Stromal cell of bone marrow (primary cell): ENCODE measurements at regions not wholly inside any gene's neighbourhood (a gene's known extent, or its start where the extent isn't known, plus 50 kb on each side); places are given as distances from the start of the nearest gene placed in this dataset.

ENCODE experiments used
- DNase-seq: peaks from one replicate; pipeline ENCODE4 v3.0.0-alpha.2; 2012; ENCODE audit warnings: low read depth

DNA sequence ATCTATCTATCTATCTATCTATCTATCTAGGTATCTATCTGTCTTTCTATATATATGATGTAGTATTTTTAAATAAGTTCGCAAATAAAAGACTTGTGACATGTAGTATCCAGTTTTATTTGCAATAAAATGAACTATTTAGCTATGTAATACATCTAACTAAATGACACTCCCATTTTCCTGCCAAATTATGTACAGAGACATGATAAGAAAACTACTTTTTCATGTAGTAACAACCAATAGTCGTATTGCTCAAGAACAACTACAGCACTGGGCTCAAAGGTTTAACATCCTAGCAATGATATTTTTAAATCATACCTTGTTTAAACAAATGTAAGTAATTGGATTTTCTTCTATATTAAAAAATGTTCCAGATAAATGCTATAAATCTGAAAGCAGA is 55.5 kb upstream of the FLRT2 start:
- DNase-seq = no peak

DNA sequence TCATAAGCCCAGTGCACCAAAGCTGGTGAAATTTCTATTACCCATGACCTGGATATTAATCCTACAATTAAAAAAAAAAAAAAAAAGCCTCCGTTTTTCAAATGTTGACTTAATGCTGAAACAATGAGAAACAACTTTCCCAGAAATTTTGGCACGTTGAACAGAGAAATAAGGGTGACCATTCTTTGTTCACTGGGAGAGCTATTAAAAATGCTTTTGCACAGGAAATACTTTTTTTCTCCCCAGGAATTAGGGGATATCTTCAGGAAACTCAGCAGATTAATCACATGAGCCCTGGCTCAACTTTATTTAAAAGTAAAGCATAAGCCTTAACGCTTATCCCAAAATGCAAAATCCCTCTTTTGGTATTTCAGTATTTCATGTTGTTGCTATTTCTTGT is 54.8 kb upstream of the FLRT2 start:
- DNase-seq = no peak

DNA sequence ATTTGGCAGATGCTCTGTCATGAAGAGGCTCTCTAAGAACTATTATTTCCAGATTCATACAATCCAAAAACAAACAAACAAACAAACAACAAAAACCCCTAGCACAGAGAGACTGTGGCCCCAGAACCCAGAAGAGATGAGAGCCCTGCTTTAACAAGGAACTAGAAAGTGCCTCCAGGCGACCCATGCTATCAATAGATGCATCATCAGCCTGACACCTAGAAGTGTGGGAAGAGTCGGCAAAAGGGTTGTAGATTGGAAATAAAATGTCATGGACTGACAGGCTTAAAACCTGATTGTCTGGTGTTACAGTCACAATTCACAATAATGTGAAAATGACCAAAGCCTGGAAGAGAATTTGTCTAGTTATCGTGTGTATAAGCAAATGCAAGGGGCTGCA is 50.6 kb upstream of the FLRT2 start:
- no peak for DNase-seq

DNA sequence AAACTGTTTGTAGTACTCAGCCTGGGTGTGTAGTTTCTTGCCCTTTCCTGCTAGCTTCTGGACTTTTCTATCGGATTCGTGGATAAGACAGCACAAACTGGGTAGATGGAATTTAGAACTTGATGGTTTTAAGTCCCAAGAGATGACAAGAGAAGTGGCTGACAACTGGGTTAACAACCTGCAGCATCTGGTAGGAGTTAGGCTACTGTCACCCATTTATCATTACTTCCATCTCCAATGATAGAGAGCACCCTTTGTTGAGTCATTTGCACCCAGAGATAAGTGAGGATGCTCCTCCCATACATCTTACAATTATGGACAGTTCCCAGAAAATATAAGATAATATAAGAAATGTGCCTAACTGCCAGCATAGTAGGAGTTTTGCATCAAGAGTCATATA is 50.2 kb upstream of the FLRT2 start:
- DNase-seq = no peak
